LNCAP (cell line): ENCODE measurements at regions not wholly inside any gene's neighbourhood (a gene's known extent, or its start where the extent isn't known, plus 50 kb on each side); places are given as distances from the start of the nearest gene placed in this dataset.

Experiments used
- CTCF ChIP-seq: fragments of 450-650 bp; IDR thresholded peaks from 2 replicates; pipeline ENCODE4 v1.5.1; 2017; ENCODE audit warnings: mild to moderate bottlenecking

- no peak for TF ChIP-seq CTCF
These were observed 1612.5 kb downstream of the REEP3 start for GRCh38 chr10:65133652-65134051.

DNA sequence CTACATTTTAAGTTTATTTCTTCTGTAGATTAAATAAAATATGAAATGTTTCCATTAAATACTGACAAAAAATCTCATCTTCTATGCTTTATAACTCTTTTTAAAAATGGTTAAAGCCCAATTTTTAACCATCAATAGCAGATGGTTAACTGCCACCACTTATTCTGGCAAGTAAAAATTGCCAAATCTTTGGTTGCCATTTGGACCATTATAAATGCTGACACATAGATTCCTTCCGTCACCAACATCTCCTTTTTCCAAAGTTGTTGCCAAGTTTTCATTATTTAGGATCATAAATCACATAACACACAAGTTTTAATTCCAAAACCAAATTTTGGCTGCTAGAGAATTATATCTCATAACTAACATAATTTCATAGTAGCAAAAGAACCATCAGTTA, 1614.3 kb downstream of the REEP3 start:
- TF ChIP-seq CTCF = no peak

DNA sequence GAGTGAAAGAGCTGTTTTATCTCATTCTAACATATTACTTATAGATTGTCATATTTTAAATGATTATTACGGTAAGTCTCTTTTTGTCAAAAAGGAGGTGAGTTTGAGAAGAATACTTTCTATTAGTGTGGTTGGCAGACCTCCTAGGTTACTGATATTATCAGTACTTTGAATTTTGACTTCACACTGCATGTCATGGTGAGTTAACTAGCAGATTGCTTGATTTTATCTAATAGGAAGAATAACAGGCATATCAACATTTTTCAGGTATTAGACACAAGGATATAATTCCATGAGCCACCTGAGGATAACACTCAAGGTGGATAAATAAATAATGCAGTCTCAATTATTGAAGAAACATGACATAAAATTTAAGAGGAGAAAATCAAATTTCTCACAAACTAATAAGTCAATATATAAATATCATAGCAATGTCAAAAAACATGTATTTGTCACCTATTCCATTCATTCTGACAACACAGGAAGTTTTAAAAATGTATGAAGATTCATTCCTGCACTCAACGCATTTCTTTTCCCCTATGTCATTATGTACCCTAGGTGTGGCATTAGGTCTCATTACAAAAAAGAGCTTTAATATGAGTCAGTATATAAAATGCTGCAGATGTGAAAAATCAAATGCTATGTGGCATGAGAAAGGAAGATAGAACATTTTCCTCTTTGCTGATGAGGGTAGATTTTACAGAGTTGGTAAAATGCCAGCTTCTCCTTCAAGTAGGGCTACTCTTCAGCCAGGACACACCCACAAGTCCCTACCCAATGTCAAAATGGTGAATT, 1621.6 kb downstream of the REEP3 start:
- TF ChIP-seq CTCF = no peak

GRCh38 chr10:65143723-65144122, 1622.5 kb downstream of the REEP3 start:
- no peak for TF ChIP-seq CTCF

DNA sequence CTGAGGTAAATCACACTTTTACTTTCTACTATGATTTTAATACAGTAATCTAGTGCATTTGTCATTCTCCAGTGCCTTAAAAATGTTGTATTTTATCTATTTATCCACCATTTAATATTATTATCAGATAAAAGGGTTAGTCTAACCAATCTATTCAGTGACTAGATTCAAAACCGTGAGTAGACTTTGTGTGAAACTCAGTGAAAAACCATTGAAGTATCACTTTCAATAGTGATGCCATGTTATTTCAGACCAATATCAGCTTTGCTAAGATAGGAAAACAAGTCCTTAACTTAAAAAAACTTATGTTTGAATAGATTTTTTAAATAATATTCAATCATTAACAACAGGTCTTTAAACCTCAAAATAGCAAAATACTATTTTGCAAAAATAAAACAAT, 1628.7 kb downstream of the REEP3 start:
- no peak for TF ChIP-seq CTCF

DNA sequence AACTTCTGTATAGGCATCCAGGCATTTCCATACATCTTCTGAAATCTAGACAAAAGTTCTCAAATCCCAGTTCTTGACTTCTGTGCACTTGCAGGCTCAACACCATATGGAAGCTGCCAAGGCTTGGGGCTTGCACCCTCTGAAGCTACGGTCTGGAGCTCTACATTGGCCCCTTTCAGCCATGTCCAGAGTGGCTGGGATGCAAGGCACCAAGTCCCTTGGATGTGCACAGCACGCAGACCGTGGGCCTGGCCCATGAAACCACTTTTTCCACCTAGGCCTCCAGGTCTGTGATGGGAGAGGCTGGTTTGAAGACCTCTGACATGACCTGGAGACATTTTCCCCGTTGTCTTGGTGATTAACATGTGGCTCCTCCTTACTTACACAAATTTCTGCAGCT, 1645.1 kb downstream of the REEP3 start:
- TF ChIP-seq CTCF = no peak

DNA sequence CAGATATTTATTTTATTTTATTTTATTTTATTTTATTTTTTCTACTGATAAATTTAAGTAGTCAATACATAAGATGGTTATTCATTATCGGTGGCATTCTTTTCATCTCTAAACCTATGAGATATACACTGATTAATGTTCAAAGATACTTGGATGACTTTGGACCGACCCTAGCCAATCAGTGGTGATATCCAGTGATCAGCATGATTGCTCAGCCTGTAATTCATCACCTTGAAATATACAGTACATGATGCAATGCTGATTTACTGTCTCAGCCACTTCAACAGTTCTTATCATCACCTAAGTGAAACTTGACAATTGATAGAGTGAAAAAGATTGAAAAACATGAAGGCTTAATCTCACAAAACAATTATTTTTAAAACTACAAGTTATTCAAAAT, 1651.0 kb downstream of the REEP3 start:
- TF ChIP-seq CTCF = no peak

- TF ChIP-seq CTCF = no peak
These were observed 1655.8 kb downstream of the REEP3 start for GRCh38 chr10:65176994-65177393.
